Dedifferentiated amniotic fluid mesenchymal stem cell (primary cell): ENCODE measurements at regions not wholly inside any gene's neighbourhood (a gene's known extent, or its start where the extent isn't known, plus 50 kb on each side); places are given as distances from the start of the nearest gene placed in this dataset.
A peak's percentile ranks its signal among the peaks of the same experiment; 100 is the strongest.
"Not testable (repeated sequence)": the region's sequence is repeated elsewhere in the genome, so short reads cannot be mapped to it uniquely, and the experiment has no call there.

Source experiments
- DNase-seq: peaks from one replicate; pipeline ENCODE4 v3.0.0-alpha.2; 2016; ENCODE audit errors: extremely low spot score

DNA sequence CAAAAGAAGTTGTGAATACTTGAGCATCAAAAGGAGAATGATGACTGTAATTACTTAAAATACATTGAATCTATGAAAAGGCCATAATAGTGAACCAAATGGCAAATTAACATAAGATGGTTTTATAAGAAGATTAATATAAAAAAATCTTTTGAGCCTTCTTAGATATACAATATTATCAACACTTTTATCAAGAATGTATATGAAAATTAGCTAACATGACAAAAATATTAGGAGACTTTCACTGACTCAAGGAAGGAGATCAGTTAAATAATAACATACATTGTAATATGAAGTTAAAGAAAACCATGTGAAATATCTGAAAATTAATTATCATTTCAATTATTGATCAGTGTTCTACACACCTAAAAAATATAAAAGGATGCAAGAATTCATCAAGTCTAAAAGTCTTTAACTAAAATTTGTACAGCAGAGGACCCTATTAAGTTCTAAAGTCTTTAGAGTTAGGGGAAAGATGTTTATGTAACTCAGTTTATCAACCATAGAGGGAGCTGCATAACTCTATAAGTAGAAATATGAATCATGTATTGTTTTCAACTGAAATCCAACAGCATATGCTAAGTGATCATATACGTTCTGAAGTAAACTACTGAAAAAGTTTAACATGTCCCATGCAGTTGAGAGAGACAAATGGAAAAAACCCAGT lies 756.1 kb upstream of the MIR17HG start:
- DNase-seq = no peak

DNA sequence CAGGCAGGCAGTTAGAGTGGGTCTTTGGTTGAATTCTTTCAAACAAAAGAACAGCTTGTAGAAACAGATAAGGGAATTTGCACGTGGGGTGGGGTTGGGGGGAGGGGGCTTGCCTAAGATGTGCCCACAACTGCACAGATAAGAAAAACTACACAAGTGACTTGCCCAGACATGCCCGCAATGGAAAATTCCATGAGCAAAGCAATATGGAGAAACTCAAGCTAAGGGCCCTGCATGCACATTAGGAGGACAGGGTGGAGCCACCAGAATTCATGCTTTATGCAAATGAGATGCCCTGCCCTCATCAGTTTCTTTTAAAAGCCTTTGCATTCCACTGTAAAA lies 755.6 kb upstream of the MIR17HG start:
- DNase-seq = no peak

DNA sequence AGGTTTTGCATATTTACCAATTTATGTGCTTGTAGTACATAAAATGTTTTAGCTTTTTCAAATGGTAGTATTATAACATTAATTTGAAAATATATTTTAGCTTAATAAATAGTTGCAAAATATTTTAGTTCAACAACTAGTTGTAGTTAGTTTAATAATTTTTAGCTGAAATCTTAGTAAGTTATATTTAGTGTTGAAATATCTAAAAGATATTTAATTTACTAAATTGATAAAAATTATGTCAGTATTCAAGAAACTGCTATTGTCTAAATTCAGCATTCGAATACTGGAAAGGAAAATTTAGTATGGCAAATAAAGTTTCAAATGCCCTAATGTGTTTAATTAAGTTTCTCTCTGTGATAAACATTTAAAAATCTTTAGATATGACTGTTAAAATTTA lies 754.5 kb upstream of the MIR17HG start:
- no peak for DNase-seq

DNA sequence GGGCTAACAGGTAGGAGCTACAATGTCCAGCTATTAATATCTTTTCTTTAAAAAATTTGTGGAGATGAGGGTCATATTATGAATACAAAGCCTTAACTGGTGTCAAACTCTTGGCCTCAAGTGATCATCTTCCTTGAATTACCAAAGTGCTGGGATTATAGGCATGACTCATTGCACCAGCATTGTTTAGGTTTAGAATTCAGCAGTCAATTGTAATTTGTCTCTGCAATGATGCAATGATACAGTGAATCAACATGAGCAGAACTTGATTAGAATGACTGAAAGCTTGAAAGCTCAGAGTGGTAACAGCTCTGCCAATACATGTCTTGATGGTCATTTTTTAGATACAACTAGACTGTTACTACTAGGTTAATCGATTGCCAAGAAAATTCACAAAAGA lies 752.8 kb upstream of the MIR17HG start:
- DNase-seq = peak; percentile 16

DNA sequence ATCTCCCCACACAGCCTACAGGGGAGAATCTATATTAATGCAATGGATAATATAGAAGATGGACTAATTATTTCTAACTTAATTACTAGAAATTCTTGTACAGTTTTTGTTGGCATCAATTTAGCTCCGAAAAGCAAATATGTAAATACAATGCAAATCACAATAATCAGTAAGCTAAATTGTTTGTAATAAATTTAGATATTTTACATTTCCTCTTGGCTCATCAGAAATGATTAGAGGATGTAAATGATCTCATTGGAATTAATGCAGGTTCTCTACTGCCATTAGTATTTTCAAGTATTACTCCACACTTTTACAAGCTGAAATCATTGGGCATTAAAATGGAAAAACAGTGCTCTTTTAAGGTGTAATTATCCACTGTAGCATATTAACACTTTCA lies 741.8 kb upstream of the MIR17HG start:
- no peak for DNase-seq

GRCh38 chr13:90606921-90607320 lies 740.6 kb upstream of the MIR17HG start:
- DNase-seq = not testable (repeated sequence)

DNA sequence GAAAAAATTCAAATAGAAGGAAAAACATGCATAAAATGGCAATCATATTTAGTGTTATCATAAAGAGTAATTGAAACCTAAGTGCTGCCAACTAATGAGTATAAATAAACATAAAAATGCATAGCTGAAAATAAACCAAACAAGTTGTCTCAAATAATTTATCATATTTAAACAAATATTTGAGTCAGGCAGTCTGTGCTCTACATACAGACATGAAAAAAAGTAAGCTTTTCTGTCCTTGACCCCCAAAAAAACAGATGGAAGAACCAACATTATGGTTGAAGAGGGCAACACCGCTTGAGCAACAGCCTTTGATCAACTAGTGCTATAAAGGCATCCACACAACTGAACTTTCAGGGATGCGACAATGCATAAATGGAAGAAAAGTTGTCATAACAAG lies 735.1 kb upstream of the MIR17HG start:
- DNase-seq = no peak

DNA sequence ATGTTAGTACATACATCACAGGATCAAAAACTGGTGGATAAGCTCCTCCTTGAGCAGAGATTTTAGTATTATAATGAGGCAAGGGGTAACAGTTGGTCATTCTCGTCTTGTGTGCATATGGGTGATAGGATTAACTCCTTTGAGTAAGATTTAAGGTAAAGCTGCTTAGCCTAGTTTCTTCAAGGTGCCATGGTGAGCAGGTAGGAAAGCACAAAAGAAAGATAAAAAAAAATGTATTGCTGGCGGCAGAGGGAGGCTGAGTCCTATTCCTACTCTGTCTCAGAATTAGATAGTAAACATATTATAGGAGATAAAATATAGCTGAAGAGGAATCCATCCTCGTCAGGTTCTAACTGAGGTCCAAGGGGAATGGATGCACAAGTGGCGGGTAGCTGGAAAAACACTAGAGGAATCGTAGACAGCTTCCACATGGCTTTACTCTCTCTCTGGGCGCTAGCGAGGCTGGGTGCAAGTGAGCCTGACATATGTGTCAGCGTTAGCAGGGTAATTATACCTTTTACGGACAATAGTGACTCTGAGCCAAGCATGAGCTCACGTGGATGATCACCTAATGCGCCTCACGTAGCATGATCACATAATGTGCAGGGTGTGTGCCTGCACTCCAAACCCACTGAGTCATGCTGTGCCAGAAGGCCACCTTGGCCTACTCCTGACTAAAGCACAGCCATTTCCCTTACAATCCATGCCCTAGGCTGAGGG lies 734.3 kb upstream of the MIR17HG start:
- DNase-seq = no peak

- no peak for DNase-seq
Measured at GRCh38 chr13:90615236-90615635, 732.3 kb upstream of the MIR17HG start.

GRCh38 chr13:90615767-90616166 lies 731.7 kb upstream of the MIR17HG start:
- DNase-seq = no peak

DNA sequence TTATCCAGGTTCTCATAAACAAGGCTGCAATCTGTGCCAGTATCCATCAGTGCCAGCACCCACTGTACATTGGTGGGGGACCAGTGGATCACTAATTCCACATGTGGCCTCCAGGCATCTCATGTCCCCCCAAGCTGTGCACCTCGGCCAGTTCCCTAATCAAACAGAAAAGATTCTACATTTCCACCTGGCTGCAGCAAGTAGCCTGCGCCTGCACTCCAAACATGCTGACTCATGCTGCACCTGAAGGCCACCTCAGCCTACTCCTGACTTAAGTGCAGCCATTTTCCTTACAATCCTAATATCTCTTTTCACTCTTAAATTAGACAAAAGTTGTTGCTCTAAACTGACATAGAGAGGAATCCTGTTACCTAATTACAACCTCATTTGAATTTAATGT lies 729.4 kb upstream of the MIR17HG start:
- DNase-seq = no peak

GRCh38 chr13:90622541-90622940 lies 724.9 kb upstream of the MIR17HG start:
- DNase-seq = no peak

GRCh38 chr13:90623318-90624011 lies 724.0 kb upstream of the MIR17HG start:
- no peak for DNase-seq

GRCh38 chr13:90627813-90628212 lies 719.7 kb upstream of the MIR17HG start:
- DNase-seq = no peak

DNA sequence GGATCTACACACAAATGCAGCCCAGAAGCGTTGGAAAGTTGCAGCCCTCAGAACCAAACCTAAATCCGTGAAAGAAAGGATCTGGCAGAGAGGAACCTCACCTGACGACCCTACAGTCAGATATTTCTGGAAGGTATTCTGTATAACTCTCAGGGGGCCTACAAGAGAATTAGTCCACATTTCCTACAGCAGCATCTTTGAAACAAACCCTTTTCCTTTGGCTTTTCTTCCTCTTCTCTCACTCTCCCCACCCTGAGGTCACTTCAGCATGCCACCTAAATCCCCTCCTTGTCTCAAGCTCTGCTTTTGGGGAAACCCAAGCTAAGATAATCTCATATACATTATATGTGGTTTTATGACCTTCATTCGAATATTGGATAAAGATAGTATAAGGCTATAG lies 719.0 kb upstream of the MIR17HG start:
- no peak for DNase-seq

GRCh38 chr13:90630716-90631115 lies 716.8 kb upstream of the MIR17HG start:
- no peak for DNase-seq

DNA sequence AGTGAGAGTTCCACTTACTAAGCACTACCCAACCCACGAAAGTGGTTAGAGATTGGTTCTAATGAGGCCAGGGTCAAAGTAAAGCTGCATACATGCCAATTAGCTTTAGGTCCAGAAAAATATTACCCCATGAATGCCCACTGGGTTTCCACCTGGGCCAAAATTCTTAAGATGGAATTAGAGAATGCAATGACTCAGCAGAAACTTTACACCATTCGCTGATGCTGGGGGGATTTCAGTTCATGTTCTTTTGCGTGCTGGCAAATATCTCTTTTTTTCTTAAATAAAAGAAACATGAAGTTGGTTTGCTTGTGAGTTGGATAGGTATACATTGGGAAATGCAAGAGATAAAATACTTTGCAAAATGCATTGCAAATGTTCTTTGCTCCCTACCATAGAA lies 715.3 kb upstream of the MIR17HG start:
- no peak for DNase-seq

DNA sequence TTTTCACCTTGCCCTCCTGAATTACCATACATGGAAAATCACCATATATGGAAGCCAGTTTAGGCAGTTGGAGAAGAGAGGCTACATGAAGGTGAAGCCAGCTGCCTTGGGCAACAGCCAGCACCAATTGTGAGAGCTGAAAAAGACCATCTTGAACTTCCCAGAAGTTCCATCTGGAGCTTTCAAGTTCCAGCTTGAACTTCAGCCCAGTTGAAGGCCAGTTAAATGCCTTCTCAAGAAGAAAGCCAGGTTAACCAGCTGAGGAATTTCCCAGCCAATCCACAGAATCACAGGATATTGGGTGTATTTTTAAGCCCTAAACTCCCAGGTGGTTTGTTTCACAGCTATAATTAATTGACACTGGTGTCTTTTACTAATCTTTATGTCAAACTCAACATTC lies 713.6 kb upstream of the MIR17HG start:
- DNase-seq = no peak

DNA sequence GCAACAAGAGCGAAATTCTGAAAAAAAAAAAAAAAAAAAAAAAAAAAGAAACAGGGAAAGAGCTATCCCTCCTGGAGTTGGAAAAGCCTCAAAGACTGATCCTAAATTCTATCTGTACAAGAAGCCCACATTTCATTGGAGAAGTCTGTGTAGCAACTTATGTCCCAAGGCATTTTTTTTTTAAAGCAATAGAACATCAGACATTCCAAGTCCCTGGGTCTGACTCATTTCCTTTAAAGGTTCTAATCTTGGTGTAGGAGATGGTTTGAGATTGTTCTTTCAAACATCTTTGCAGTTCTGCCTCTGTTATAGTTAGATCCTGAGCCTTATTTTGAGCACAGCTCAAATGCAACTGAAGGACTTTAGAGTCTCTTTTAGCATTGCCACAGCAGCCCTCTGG lies 706.5 kb upstream of the MIR17HG start:
- DNase-seq = no peak

GRCh38 chr13:90641884-90642283 lies 705.6 kb upstream of the MIR17HG start:
- DNase-seq = no peak

GRCh38 chr13:90645582-90645981 lies 701.9 kb upstream of the MIR17HG start:
- no peak for DNase-seq

DNA sequence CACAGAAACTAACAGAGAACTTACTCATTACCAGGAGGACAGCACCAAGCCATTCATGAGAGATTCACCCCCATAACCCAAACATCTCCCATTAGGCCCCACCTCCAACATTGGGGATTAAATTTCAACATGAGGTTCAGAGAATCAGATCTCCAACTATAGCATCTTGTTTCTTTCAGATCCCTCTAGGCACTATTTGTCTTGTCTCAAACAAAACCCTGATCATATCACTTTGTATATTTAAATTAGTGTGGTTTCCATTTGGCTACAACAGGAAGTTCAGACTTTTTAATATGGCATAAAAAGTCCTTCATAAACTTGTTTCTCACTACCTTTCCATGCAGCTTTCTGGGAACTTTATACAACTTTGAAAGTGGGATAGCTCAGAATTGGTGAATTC lies 699.0 kb upstream of the MIR17HG start:
- DNase-seq = no peak

GRCh38 chr13:90652036-90652435 lies 695.5 kb upstream of the MIR17HG start:
- no peak for DNase-seq
